GM12874 (cell line): ENCODE measurements at regions not wholly inside any gene's neighbourhood (a gene's known extent, or its start where the extent isn't known, plus 50 kb on each side); places are given as distances from the start of the nearest gene placed in this dataset.

Experiments used
- CTCF ChIP-seq: IDR thresholded peaks from 2 replicates; pipeline ENCODE4 v1.5.1; 2011; ENCODE audit warnings: low read depth, mild to moderate bottlenecking, control low read depth, low read length, moderate library complexity; ENCODE audit not compliant: insufficient read depth

GRCh38 chr2:41502752-41503151, 545.1 kb upstream of the PKDCC start:
- TF ChIP-seq CTCF: no peak

- TF ChIP-seq CTCF: no peak
Measured at GRCh38 chr2:41504532-41504931, 543.3 kb upstream of the PKDCC start.

- TF ChIP-seq CTCF: no peak
Measured at GRCh38 chr2:41510108-41510507, 537.7 kb upstream of the PKDCC start.

- no peak for TF ChIP-seq CTCF
Measured at GRCh38 chr2:41521211-41521610, 526.6 kb upstream of the PKDCC start.

- TF ChIP-seq CTCF: no peak
Measured at GRCh38 chr2:41527525-41528323, 520.1 kb upstream of the PKDCC start.

- no peak for TF ChIP-seq CTCF
Measured at GRCh38 chr2:41535575-41535974, 512.2 kb upstream of the PKDCC start.

- no peak for TF ChIP-seq CTCF
Measured at GRCh38 chr2:41540272-41540998, 507.4 kb upstream of the PKDCC start.
